Erythroblast (primary cell): ENCODE measurements at regions not wholly inside any gene's neighbourhood (a gene's known extent, or its start where the extent isn't known, plus 50 kb on each side); places are given as distances from the start of the nearest gene placed in this dataset.

Experiments
- GATA1 ChIP-seq: IDR thresholded peaks from 2 replicates; pipeline ENCODE4 v1.6.1; 2011; ENCODE audit warnings: low read depth, mild to moderate bottlenecking, control low read depth, low read length, moderate library complexity
- POLR2A ChIP-seq: IDR thresholded peaks from 2 replicates; pipeline ENCODE4 v1.6.1; 2011; ENCODE audit warnings: mild to moderate bottlenecking, low read length

DNA sequence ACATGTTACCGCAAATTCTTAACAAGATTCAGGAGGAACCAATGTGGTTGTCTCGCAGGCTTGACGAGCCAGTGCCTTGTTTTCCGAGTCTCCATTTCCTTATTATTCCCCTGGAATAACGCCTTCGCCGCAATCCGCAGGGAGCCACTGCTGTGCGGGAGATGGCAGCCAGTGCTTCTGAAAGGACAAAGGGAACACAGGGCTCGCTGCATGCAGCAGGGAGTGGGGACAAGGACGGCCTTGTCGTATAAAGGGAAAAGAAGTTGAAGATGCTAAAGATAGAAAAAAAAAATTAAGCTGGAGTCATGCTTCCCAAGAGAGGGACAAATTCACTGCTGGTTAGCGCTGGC lies 221.4 kb downstream of the NDUFA10 start:
- TF ChIP-seq POLR2A (no peak), GATA1 (no peak)
